ENCODE measurements at regions not wholly inside any gene's neighbourhood (a gene's known extent, or its start where the extent isn't known, plus 50 kb on each side); places are given as distances from the start of the nearest gene placed in this dataset.

DNA sequence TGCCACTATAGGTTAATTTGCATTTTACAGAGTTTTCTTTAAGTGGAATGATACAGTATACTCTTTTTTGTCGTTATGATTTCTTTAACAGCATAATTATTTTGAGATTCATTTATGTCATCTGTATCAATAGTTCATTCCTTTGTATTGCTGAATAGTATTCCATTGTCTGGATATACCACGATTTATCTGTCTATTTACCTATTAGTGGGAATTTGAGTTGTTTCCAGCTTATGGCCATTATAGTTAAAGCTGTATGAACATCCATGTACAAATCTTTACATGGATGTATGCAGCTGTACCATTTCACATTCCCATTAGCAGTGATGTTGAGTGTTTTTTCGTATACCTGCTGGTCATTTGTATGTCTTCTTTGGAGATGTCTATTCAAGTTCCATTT lies 163.9 kb downstream of the ETNK1 start:
- Histone ChIP-seq H3K4me1 (ENCODE audit: control insufficient read depth, insufficient read depth, low read length) (no peaks in the 10 kb centered on the region), H3K27ac (ENCODE audit: low read depth, low read length) (no peak overlapping the region), H3K9me3 (ENCODE audit: control insufficient read depth, insufficient read depth, low read length) (no peaks in the 10 kb centered on the region), H3K36me3 (ENCODE audit: control insufficient read depth, insufficient read depth, low read length) (no peaks in the 10 kb centered on the region), H3K27me3 (ENCODE audit: control insufficient read depth, insufficient read depth, low read length) (no peaks in the 10 kb centered on the region), H3K9ac (ENCODE audit: low read depth, low read length) (no peak overlapping the region), H3K4me3 (ENCODE audit: low read depth, low read length) (no peak overlapping the region)

DNA sequence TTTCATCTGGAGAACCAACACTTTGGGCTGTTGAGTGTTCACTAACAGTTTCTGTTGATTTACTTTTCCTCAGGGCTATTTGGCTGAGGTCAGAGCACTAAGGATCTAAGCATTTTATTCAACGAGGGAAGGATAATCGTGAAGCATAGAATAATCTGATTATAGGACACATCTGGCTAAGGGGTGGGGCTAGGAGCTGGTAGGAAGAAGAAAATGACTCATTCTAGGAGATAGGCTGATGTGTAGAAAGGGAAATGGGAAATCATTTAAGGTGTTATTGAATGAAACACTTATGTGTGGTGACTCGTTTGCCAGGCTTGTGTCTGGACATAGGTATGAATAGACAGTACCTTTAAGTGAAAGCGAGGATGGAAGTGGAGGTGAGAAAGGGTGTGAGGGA lies 167.2 kb downstream of the ETNK1 start:
- H3K9me3 ChIP-seq (ENCODE audit: control insufficient read depth, insufficient read depth, low read length): no peaks in the 10 kb centered on the region
- no peak overlapping the region for H3K27ac ChIP-seq (ENCODE audit: low read depth, low read length)
- H3K27me3 ChIP-seq (ENCODE audit: control insufficient read depth, insufficient read depth, low read length): no peaks in the 10 kb centered on the region
- H3K9ac ChIP-seq (ENCODE audit: low read depth, low read length): no peak overlapping the region
- no peak overlapping the region for H3K4me3 ChIP-seq (ENCODE audit: low read depth, low read length)
- H3K36me3 ChIP-seq (ENCODE audit: control insufficient read depth, insufficient read depth, low read length): no peaks in the 10 kb centered on the region
- no peaks in the 10 kb centered on the region for H3K4me1 ChIP-seq (ENCODE audit: control insufficient read depth, insufficient read depth, low read length)

DNA sequence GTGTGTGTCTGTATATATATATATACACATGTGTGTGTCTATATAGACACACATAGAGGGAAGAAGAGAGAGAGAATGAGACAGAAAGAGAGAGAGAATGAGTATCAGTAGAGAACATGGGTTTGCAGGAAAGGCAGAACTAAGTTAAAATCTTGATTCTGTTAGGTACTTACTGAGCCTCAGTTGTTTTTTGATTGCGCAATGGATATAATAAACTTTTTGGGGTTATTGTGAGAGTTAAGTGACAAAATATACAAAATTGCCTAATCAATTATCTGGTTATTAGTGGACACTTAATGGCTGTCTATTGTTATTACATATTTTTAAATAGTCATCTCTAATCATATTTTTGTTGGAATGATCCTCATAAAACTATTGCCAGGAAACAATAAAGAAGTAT lies 169.0 kb downstream of the ETNK1 start:
- no peak overlapping the region for H3K27ac ChIP-seq (ENCODE audit: low read depth, low read length)
- peaks cover 9% of the 10 kb centered on the region for H3K4me1 ChIP-seq (ENCODE audit: control insufficient read depth, insufficient read depth, low read length)
- no peak overlapping the region for H3K9ac ChIP-seq (ENCODE audit: low read depth, low read length)
- no peaks in the 10 kb centered on the region for H3K9me3 ChIP-seq (ENCODE audit: control insufficient read depth, insufficient read depth, low read length)
- no peak overlapping the region for H3K4me3 ChIP-seq (ENCODE audit: low read depth, low read length)
- H3K36me3 ChIP-seq (ENCODE audit: control insufficient read depth, insufficient read depth, low read length): no peaks in the 10 kb centered on the region
- no peaks in the 10 kb centered on the region for H3K27me3 ChIP-seq (ENCODE audit: control insufficient read depth, insufficient read depth, low read length)

DNA sequence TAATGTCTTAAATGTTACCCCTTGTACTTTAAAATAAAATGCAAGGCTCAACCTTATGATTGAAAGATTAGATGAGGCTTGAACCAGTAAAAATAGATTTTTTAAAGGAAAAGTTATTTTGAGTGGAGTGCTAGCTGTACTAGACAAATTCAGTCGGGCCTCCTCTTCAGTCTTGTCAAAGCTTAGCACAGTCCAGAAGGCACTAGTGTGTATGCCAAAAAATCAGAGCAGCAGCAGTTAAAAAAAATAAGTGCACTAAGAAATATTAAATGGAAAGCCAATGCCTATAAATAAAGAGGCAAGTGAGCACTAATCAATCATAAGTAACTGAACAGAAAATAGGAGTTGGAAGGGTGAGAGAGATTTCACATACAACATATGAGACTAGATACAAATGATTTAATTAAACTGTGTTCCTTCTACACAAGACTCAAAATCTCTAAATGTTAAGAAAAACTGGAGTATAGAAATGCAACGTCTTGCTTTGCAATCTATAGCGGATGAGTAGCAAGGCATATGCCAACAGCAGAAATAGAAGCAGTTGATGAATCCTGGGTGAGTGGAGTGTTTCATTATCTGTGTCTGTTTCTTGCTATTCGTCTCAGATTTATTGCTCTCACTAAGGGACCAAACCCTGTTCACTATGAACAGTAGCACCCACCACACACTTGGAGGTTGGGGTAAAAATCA lies 172.1 kb downstream of the ETNK1 start:
- Histone ChIP-seq H3K4me1 (ENCODE audit: control insufficient read depth, insufficient read depth, low read length) (peaks cover 9% of the 10 kb centered on the region), H3K9me3 (ENCODE audit: control insufficient read depth, insufficient read depth, low read length) (no peaks in the 10 kb centered on the region), H3K27me3 (ENCODE audit: control insufficient read depth, insufficient read depth, low read length) (no peaks in the 10 kb centered on the region), H3K9ac (ENCODE audit: low read depth, low read length) (no peak overlapping the region), H3K36me3 (ENCODE audit: control insufficient read depth, insufficient read depth, low read length) (no peaks in the 10 kb centered on the region), H3K4me3 (ENCODE audit: low read depth, low read length) (no peak overlapping the region), H3K27ac (ENCODE audit: low read depth, low read length) (no peak overlapping the region)

DNA sequence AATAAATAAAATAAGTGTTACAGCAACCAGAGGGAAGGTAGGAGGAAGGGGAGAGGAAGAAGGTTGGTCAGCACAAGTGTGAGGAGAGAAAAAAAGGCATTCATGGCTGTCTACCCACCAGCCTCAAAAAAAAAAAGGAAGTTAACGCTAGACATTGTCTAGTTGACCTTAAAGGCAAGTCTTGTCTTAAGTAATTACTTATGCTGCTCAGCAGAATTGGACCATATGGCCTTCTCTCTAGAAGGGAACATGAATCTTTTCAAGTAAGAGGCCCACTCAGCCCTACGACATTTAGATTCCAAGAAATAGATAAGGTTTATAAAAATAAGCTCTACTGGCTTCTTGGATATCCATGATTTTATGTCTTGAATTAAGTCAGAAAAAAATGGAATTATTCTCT lies 172.7 kb downstream of the ETNK1 start:
- H3K9me3 ChIP-seq (ENCODE audit: control insufficient read depth, insufficient read depth, low read length): no peaks in the 10 kb centered on the region
- no peak overlapping the region for H3K27ac ChIP-seq (ENCODE audit: low read depth, low read length)

DNA sequence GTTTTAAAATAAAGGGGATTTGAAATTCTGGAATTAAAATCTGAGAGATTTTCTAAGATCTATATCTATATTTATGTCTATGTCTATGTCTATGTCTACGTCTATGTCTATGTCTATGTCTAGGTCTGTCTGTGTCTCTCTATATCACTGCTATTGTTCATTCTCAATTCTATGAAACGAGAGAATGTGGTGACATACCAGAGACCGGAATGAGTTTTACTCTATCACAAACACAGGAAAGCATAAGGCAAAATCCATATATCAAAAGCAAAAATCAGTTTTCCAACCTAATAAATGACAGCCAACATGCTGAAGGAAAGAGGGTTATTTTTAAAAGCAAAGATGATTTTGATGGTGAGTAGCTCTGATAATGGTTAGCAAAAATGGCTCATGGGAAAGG lies 173.1 kb downstream of the ETNK1 start:
- no peaks in the 10 kb centered on the region for H3K9me3 ChIP-seq (ENCODE audit: control insufficient read depth, insufficient read depth, low read length)
- H3K4me1 ChIP-seq (ENCODE audit: control insufficient read depth, insufficient read depth, low read length): peaks cover 9% of the 10 kb centered on the region
- no peaks in the 10 kb centered on the region for H3K36me3 ChIP-seq (ENCODE audit: control insufficient read depth, insufficient read depth, low read length)
- no peak overlapping the region for H3K27ac ChIP-seq (ENCODE audit: low read depth, low read length)
- no peak overlapping the region for H3K9ac ChIP-seq (ENCODE audit: low read depth, low read length)
- no peak overlapping the region for H3K4me3 ChIP-seq (ENCODE audit: low read depth, low read length)
- H3K27me3 ChIP-seq (ENCODE audit: control insufficient read depth, insufficient read depth, low read length): no peaks in the 10 kb centered on the region

More for the DNA sequence above, 172.7 kb downstream of the ETNK1 start:
- no peaks in the 10 kb centered on the region for H3K36me3 ChIP-seq (ENCODE audit: control insufficient read depth, insufficient read depth, low read length)
- H3K4me1 ChIP-seq (ENCODE audit: control insufficient read depth, insufficient read depth, low read length): peaks cover 9% of the 10 kb centered on the region
- no peaks in the 10 kb centered on the region for H3K27me3 ChIP-seq (ENCODE audit: control insufficient read depth, insufficient read depth, low read length)
- no peak overlapping the region for H3K9ac ChIP-seq (ENCODE audit: low read depth, low read length)
- no peak overlapping the region for H3K4me3 ChIP-seq (ENCODE audit: low read depth, low read length)

DNA sequence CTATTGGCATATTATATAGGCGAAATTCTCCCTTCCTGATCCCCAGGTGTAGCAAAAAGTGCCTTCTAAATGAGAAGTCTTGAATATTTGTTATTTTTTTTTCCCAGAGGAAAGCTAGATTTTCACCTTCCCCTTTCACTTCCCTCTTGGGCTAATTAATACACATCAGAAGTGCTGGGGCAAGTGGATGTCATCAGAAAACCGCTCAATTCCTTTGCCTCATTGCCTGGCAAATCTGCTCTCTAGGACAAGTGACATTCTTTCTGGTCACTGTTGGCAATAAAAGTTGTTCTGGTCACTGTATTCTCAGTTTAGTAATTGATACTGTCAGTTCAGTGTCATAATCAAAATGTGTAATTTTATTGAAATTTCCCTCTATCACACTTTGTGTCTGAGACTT lies 174.5 kb downstream of the ETNK1 start:
- Histone ChIP-seq H3K4me1 (ENCODE audit: control insufficient read depth, insufficient read depth, low read length) (peaks cover 9% of the 10 kb centered on the region), H3K27me3 (ENCODE audit: control insufficient read depth, insufficient read depth, low read length) (no peaks in the 10 kb centered on the region), H3K9me3 (ENCODE audit: control insufficient read depth, insufficient read depth, low read length) (no peaks in the 10 kb centered on the region), H3K27ac (ENCODE audit: low read depth, low read length) (no peak overlapping the region), H3K4me3 (ENCODE audit: low read depth, low read length) (no peak overlapping the region), H3K9ac (ENCODE audit: low read depth, low read length) (no peak overlapping the region), H3K36me3 (ENCODE audit: control insufficient read depth, insufficient read depth, low read length) (no peaks in the 10 kb centered on the region)

DNA sequence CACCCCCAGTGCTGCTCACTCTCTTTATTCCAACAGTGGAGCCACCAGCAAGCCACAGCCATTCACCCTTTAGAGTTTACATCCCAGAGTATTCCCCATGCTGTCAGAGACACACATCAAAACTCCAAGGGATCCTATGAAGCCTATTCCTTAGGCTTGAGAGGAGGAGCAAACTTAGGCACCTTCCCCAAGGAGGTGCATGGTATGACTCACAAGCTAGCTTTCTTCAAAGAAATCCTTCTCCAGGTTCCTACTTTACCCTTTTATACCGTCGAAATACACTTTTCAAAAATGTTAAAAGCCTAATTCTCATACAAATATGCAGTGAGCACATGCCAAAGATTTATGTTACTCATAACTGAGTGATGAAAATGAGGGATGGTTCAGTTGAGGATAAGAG lies 175.4 kb downstream of the ETNK1 start:
- H3K36me3 ChIP-seq (ENCODE audit: control insufficient read depth, insufficient read depth, low read length): no peaks in the 10 kb centered on the region
- H3K9me3 ChIP-seq (ENCODE audit: control insufficient read depth, insufficient read depth, low read length): no peaks in the 10 kb centered on the region
- H3K4me1 ChIP-seq (ENCODE audit: control insufficient read depth, insufficient read depth, low read length): peaks cover 9% of the 10 kb centered on the region
- no peak overlapping the region for H3K27ac ChIP-seq (ENCODE audit: low read depth, low read length)
- no peak overlapping the region for H3K9ac ChIP-seq (ENCODE audit: low read depth, low read length)
- H3K4me3 ChIP-seq (ENCODE audit: low read depth, low read length): no peak overlapping the region
- no peaks in the 10 kb centered on the region for H3K27me3 ChIP-seq (ENCODE audit: control insufficient read depth, insufficient read depth, low read length)

DNA sequence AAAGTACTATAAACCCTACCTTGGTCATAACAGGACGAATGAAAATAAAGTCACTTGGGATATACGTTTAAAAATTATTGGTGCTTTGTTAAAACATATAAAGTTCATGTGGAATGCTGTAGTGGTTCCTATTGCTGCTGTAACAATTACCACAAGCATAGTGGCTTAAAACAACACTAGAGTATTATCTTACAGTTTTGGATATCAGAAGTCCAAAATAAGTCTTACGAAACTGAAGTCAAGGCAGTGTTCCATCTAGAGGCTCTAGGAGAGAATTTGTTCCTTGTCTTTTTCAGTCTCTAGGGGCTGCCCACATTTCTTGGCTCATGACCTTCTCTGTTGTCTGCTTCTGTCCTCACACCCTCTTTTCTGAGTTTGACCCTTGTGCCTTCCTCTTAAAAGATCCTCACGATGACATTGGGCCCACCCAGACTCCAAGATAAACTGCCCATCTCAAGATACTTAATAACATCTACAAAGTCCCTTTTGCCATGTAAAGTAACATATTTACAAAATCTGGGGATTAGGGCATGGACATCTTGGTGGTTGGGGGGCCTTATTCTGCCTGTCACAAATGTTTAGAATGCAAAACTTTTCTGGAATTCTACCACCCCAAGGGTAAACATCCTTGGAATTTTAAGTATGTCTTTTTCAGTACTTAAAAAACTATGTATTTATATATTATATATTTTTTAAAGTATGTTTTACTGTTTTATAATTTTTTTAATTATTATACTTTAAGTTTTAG lies 178.1 kb downstream of the ETNK1 start:
- no peak overlapping the region for H3K4me3 ChIP-seq (ENCODE audit: low read depth, low read length)
- no peaks in the 10 kb centered on the region for H3K36me3 ChIP-seq (ENCODE audit: control insufficient read depth, insufficient read depth, low read length)
- no peaks in the 10 kb centered on the region for H3K9me3 ChIP-seq (ENCODE audit: control insufficient read depth, insufficient read depth, low read length)
- no peak overlapping the region for H3K9ac ChIP-seq (ENCODE audit: low read depth, low read length)
- H3K4me1 ChIP-seq (ENCODE audit: control insufficient read depth, insufficient read depth, low read length): peaks cover 9% of the 10 kb centered on the region
- no peaks in the 10 kb centered on the region for H3K27me3 ChIP-seq (ENCODE audit: control insufficient read depth, insufficient read depth, low read length)
- no peak overlapping the region for H3K27ac ChIP-seq (ENCODE audit: low read depth, low read length)

DNA sequence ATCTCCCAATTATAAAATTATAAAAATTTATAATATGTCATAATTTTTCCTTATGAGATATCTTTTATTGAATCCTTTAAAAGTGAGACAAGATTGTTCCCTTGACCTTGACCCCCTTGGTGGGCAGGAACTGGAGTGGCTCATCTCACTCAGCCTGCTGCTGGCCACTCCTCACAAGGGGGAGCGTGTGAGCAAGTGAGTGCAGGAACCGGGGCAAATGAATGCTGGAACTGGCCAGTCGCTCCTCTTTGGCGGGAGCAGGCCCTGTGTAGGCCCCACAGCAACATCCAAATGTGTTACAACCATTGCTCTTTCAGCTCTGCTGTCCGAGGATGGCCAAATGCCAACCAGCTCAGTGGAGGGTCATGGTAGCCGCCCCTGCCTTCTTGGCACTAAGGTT lies 178.8 kb downstream of the ETNK1 start:
- no peak overlapping the region for H3K27ac ChIP-seq (ENCODE audit: low read depth, low read length)
- H3K27me3 ChIP-seq (ENCODE audit: control insufficient read depth, insufficient read depth, low read length): no peaks in the 10 kb centered on the region
- no peaks in the 10 kb centered on the region for H3K36me3 ChIP-seq (ENCODE audit: control insufficient read depth, insufficient read depth, low read length)
- H3K4me1 ChIP-seq (ENCODE audit: control insufficient read depth, insufficient read depth, low read length): peaks cover 5% of the 10 kb centered on the region; the same call in 1 of the 2 replicates
- no peak overlapping the region for H3K9ac ChIP-seq (ENCODE audit: low read depth, low read length)
- H3K9me3 ChIP-seq (ENCODE audit: control insufficient read depth, insufficient read depth, low read length): no peaks in the 10 kb centered on the region
- H3K4me3 ChIP-seq (ENCODE audit: low read depth, low read length): no peak overlapping the region

DNA sequence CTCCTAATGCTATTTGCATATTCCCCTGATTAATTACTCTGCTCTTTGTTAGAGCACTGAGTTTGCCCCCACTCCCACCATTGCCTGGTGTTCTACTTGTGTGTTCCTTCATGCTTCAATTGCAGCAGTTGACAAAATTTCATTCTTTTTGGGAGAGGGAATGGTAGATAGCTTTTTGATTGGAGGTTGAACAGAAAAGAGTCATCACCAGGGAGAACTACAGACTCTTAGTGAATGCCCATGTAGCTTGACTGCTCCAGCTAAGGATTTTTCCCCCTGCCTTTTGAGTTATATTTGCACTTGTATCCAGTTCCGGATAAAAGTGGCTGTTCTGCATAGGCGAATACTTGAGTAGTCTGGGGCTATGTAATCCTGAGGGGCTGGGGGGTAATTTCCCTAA lies 183.9 kb downstream of the ETNK1 start:
- no peaks in the 10 kb centered on the region for H3K36me3 ChIP-seq (ENCODE audit: control insufficient read depth, insufficient read depth, low read length)
- H3K27ac ChIP-seq (ENCODE audit: low read depth, low read length): no peak overlapping the region
- H3K27me3 ChIP-seq (ENCODE audit: control insufficient read depth, insufficient read depth, low read length): no peaks in the 10 kb centered on the region
- H3K9me3 ChIP-seq (ENCODE audit: control insufficient read depth, insufficient read depth, low read length): no peaks in the 10 kb centered on the region
- H3K4me1 ChIP-seq (ENCODE audit: control insufficient read depth, insufficient read depth, low read length): peaks cover 5% of the 10 kb centered on the region; the same call in 1 of the 2 replicates
- no peak overlapping the region for H3K4me3 ChIP-seq (ENCODE audit: low read depth, low read length)
- no peak overlapping the region for H3K9ac ChIP-seq (ENCODE audit: low read depth, low read length)
